Adrenal gland (tissue), 5 donors: ENCODE measurements at regions not wholly inside any gene's neighbourhood (a gene's known extent, or its start where the extent isn't known, plus 50 kb on each side); places are given as distances from the start of the nearest gene placed in this dataset.

Experiments used
- POLR2A ChIP-seq, 2 donors: fragments of 450-650 bp; IDR thresholded peaks; one replicate each; pipeline ENCODE4 v1.6.1; 2017; ENCODE audit warnings: antibody characterized with exemption in 2 of 2, mild to moderate bottlenecking in 2 of 2, moderate library complexity in 1 of 2
- TF ChIP-seq, protein P1 (sequence below), 6 experiments: fragments of 450-650 bp in 4 of 6; fragments of 200-600 bp in 2 of 6; sonication (generic) in 1 of 6; IDR thresholded peaks; 1 replicate in 5 of 6; 2 replicates in 1 of 6; pipeline versions ENCODE4 v1.5.1 to v1.8.0; 2016 to 2021; ENCODE audit warnings: antibody characterized with exemption in 6 of 6, mild to moderate bottlenecking in 2 of 6, moderate library complexity in 1 of 6
- donor health status: DM: no; HTN: no; CAD: no.

- TF ChIP-seq, protein P1, sequence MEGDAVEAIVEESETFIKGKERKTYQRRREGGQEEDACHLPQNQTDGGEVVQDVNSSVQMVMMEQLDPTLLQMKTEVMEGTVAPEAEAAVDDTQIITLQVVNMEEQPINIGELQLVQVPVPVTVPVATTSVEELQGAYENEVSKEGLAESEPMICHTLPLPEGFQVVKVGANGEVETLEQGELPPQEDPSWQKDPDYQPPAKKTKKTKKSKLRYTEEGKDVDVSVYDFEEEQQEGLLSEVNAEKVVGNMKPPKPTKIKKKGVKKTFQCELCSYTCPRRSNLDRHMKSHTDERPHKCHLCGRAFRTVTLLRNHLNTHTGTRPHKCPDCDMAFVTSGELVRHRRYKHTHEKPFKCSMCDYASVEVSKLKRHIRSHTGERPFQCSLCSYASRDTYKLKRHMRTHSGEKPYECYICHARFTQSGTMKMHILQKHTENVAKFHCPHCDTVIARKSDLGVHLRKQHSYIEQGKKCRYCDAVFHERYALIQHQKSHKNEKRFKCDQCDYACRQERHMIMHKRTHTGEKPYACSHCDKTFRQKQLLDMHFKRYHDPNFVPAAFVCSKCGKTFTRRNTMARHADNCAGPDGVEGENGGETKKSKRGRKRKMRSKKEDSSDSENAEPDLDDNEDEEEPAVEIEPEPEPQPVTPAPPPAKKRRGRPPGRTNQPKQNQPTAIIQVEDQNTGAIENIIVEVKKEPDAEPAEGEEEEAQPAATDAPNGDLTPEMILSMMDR (IDR thresholded peaks at IDR 0.05), result no peak
- TF ChIP-seq POLR2A (IDR thresholded peaks at IDR 0.05), result no peak
These were observed 149.2 kb downstream of the DMRTA1 start for GRCh38 chr9:22595805-22596204.
